PC-9 (cell line): ENCODE measurements at regions not wholly inside any gene's neighbourhood (a gene's known extent, or its start where the extent isn't known, plus 50 kb on each side); places are given as distances from the start of the nearest gene placed in this dataset.

Experiments
- BruUV-seq: library from RNA; stranded (reverse); fragments of 400-500 nt; replicated peaks from 2 replicates; lab custom pipeline; 2021; lab: Mats Ljungman, UMichigan
- CTCF ChIA-PET: fragments of 300-600 bp; sonication (Branson Sonifier 250); formaldehyde crosslinking; loops from one replicate; lab custom pipeline; 2022; ENCODE audit warnings: antibody characterized with exemption; lab: Charles Lee
- POLR2A ChIA-PET: fragments of 300-600 bp; sonication (Branson Sonifier 250); formaldehyde crosslinking; loops from one replicate; lab custom pipeline; 2022; ENCODE audit warnings: antibody characterized with exemption; ENCODE audit not compliant: unreplicated experiment; lab: Charles Lee
- DNase-seq, 2 experiments: peaks; one replicate each; pipeline versions ENCODE4 v3.0.0 to v3.0.0-alpha.2; 2015 to 2022; ENCODE audit warnings: mixed read lengths in 1 of 2
- H2AFZ ChIP-seq: fragments of 200-600 bp; sonication (generic); 2 replicates; pipeline ENCODE4 v1.8.1; 2017; ENCODE audit warnings: antibody characterized with exemption
- H3F3A ChIP-seq: fragments of 200-600 bp; sonication (generic); 2 replicates; pipeline ENCODE4 v1.8.1; 2017; ENCODE audit warnings: antibody characterized with exemption, mild to moderate bottlenecking, low read depth; ENCODE audit not compliant: insufficient read depth
- H3K27ac ChIP-seq: fragments of 200-600 bp; sonication (generic); 2 replicates; pipeline ENCODE4 v1.6.1; 2016; ENCODE audit warnings: mixed run types
- H3K27me3 ChIP-seq: fragments of 200-600 bp; sonication (generic); 2 replicates; pipeline ENCODE4 v1.6.1; 2016; ENCODE audit warnings: low read depth, mixed run types; ENCODE audit not compliant: insufficient read depth
- H3K36me3 ChIP-seq: fragments of 200-600 bp; sonication (generic); 2 replicates; pipeline ENCODE4 v1.6.1; 2016; ENCODE audit warnings: low read depth, mixed run types
- H3K4me1 ChIP-seq: fragments of 200-600 bp; sonication (generic); replicated peaks from 2 replicates; pipeline ENCODE4 v1.6.1; 2016; ENCODE audit warnings: mixed run types; ENCODE audit not compliant: insufficient read depth
- H3K4me2 ChIP-seq: fragments of 200-600 bp; sonication (generic); 2 replicates; pipeline ENCODE4 v1.6.1; 2017; ENCODE audit warnings: mixed run types
- H3K4me3 ChIP-seq: fragments of 200-600 bp; sonication (generic); 2 replicates; pipeline ENCODE4 v1.6.1; 2016; ENCODE audit warnings: mixed run types
- H3K79me2 ChIP-seq: fragments of 200-600 bp; sonication (generic); 2 replicates; pipeline ENCODE4 v1.6.1; 2017; ENCODE audit warnings: low read depth, mixed run types
- H3K9me2 ChIP-seq: fragments of 200-600 bp; sonication (generic); 2 replicates; pipeline ENCODE4 v1.8.1; 2017; ENCODE audit warnings: mild to moderate bottlenecking; ENCODE audit not compliant: insufficient read depth
- H3K9me3 ChIP-seq: fragments of 200-600 bp; sonication (generic); 2 replicates; pipeline ENCODE4 v1.8.1; 2016; ENCODE audit warnings: low read depth; ENCODE audit not compliant: insufficient read depth
- H4K20me1 ChIP-seq: fragments of 200-600 bp; sonication (generic); 2 replicates; pipeline ENCODE4 v1.8.1; 2017; ENCODE audit not compliant: insufficient read depth
- CTCF ChIP-seq: fragments of 200-600 bp; sonication (generic); conservative IDR thresholded peaks from 2 replicates; pipeline ENCODE4 v1.6.1; 2017; ENCODE audit warnings: mixed run types, antibody characterized with exemption, mild to moderate bottlenecking, moderate library complexity
- EZH2 ChIP-seq: fragments of 200-600 bp; sonication (generic); IDR thresholded peaks from 2 replicates; pipeline ENCODE4 v1.8.0; 2017; ENCODE audit warnings: antibody characterized with exemption, low read depth
- intact Hi-C: fragments of 100-400 bp; cut with micrococcal nuclease; formaldehyde crosslinking; loops from one replicate; pipeline ENCODE4 v1.10.0; 2022; ENCODE audit not compliant: unreplicated experiment

- H3K4me2 ChIP-seq = no peak overlapping the region
- no peaks in the 10 kb centered on the region for H3K27me3 ChIP-seq
- no peaks in the 10 kb centered on the region for H3K79me2 ChIP-seq
- POLR2A ChIA-PET = no interaction called here
- intact Hi-C loops = no loop called here
- H2AFZ ChIP-seq = no peak overlapping the region
- CTCF ChIA-PET = no interaction called here
- no peaks in the 10 kb centered on the region for H4K20me1 ChIP-seq
- H3K9me3 ChIP-seq = no peaks in the 10 kb centered on the region
- no peak for TF ChIP-seq EZH2
- TF ChIP-seq CTCF = no peak
- H3K4me3 ChIP-seq = no peak overlapping the region
- H3K4me1 ChIP-seq = no peaks in the 10 kb centered on the region
- DNase-seq = no peak
- no peak overlapping the region for H3K27ac ChIP-seq
- no TSS peak for BruUV-seq
- no peaks in the 10 kb centered on the region for H3K9me2 ChIP-seq
- no peaks in the 10 kb centered on the region for H3K36me3 ChIP-seq
- no peaks in the 10 kb centered on the region for H3F3A ChIP-seq
Observed at GRCh38 chr7:91446819-91447218, 182.6 kb downstream of the FZD1 start.

DNA sequence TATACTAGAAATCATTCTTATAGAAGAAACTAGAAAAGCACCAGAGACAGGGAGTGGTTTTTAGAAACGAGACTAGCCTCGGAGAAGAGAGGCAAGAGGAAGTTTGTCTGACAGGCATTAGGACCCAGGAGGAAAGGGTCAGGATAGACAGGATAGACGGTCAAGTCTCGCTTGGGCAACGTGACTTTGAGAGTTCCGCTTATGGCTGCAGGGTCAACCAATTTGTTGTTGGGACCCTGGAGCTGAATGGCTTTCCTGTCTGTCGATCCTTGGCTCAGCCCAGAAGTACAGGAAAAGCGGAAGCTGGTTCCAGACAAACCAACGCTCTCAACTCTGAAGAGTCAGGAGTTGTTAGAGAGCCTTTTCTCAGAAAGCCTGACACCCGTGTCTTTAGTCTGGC lies 191.2 kb downstream of the FZD1 start:
- Histone ChIP-seq H4K20me1 (no peaks in the 10 kb centered on the region), H3K27ac (no peak overlapping the region), H3K27me3 (no peaks in the 10 kb centered on the region), H3F3A (no peaks in the 10 kb centered on the region), H3K9me2 (no peaks in the 10 kb centered on the region), H3K4me3 (no peak overlapping the region), H3K4me1 (no peaks in the 10 kb centered on the region), H2AFZ (no peak overlapping the region), H3K9me3 (no peaks in the 10 kb centered on the region), H3K4me2 (no peak overlapping the region), H3K79me2 (no peaks in the 10 kb centered on the region), H3K36me3 (no peaks in the 10 kb centered on the region)
- no TSS peak for BruUV-seq
- CTCF ChIA-PET = no interaction called here
- DNase-seq = no peak
- POLR2A ChIA-PET = no interaction called here
- TF ChIP-seq EZH2 (no peak), CTCF (no peak)
- intact Hi-C loops = loop anchor here (10.0 kb wide), 1 partner anchor 59 kb away; no protein-coding TSS in a partner anchor

DNA sequence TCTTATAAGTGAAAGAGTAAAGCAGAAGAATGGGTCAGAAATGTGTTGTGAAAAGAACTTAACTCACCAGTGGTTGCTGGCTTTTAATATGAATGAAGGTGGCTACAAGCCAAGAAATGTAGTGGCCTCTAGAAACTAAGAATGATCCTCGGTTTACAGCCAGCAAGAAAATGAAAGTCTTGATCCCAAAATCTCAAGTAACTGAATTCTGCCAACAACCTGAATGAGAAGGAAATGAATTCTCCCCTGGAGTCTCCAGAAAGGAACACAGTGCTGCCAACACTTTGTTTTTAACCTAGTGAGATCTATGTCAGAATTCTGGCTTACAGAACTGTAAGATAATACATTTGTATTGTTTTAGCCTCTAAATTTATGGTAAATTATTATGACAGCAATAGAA lies 193.0 kb downstream of the FZD1 start:
- CTCF ChIA-PET = no interaction called here

More for the DNA sequence above, 193.0 kb downstream of the FZD1 start:
- no peaks in the 10 kb centered on the region for H3K79me2 ChIP-seq
- intact Hi-C loops = loop anchor here (10.0 kb wide), 1 partner anchor 58 kb away; no protein-coding TSS in a partner anchor
- no peak for DNase-seq
- H3K27me3 ChIP-seq = no peaks in the 10 kb centered on the region
- no peak overlapping the region for H3K27ac ChIP-seq
- H2AFZ ChIP-seq = no peak overlapping the region
- H3K4me2 ChIP-seq = no peak overlapping the region
- POLR2A ChIA-PET = no interaction called here
- no peaks in the 10 kb centered on the region for H3K36me3 ChIP-seq
- H4K20me1 ChIP-seq = no peaks in the 10 kb centered on the region
- no peak overlapping the region for H3K4me3 ChIP-seq
- TF ChIP-seq CTCF (no peak), EZH2 (no peak)
- no peaks in the 10 kb centered on the region for H3K4me1 ChIP-seq
- H3K9me3 ChIP-seq = no peaks in the 10 kb centered on the region
- no peaks in the 10 kb centered on the region for H3K9me2 ChIP-seq
- no TSS peak for BruUV-seq
- no peaks in the 10 kb centered on the region for H3F3A ChIP-seq
